ENCODE measurements at regions not wholly inside any gene's neighbourhood (a gene's known extent, or its start where the extent isn't known, plus 50 kb on each side); places are given as distances from the start of the nearest gene placed in this dataset.

DNA sequence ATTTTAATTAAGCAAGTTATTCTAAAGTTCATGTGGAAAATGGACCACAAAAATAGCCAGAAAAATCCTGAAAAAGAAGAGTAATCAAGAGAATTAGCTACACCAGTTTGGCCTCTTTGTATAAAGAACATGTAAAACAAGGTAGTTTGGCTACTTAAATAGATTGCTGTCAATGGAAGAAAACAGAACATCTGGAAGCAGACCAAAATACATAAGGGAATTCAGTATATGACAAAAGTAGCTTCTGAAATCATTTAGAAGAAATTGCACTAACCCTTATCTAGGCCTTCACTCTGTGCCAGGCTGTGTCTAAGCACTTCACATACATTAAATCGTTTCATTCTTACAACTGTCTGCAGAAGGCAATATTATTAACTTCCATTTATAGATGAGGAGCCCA is 156.6 kb downstream of the PRDM6 start:
- H3K4me3 ChIP-seq (ENCODE audit: low read depth, low read length): no peak overlapping the region
- TF ChIP-seq, protein P1, sequence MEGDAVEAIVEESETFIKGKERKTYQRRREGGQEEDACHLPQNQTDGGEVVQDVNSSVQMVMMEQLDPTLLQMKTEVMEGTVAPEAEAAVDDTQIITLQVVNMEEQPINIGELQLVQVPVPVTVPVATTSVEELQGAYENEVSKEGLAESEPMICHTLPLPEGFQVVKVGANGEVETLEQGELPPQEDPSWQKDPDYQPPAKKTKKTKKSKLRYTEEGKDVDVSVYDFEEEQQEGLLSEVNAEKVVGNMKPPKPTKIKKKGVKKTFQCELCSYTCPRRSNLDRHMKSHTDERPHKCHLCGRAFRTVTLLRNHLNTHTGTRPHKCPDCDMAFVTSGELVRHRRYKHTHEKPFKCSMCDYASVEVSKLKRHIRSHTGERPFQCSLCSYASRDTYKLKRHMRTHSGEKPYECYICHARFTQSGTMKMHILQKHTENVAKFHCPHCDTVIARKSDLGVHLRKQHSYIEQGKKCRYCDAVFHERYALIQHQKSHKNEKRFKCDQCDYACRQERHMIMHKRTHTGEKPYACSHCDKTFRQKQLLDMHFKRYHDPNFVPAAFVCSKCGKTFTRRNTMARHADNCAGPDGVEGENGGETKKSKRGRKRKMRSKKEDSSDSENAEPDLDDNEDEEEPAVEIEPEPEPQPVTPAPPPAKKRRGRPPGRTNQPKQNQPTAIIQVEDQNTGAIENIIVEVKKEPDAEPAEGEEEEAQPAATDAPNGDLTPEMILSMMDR (IDR thresholded peaks at IDR 0.05; ENCODE audit: insufficient read depth, low read depth, low read length, missing control alignments): no peak
- no peak for DNase-seq (ENCODE audit: low read depth)

GRCh38 chr5:123244458-123244857 is 155.4 kb downstream of the PRDM6 start:
- no peak for DNase-seq (ENCODE audit: low read depth)
- TF ChIP-seq, protein P1 (IDR thresholded peaks at IDR 0.05; ENCODE audit: insufficient read depth, low read depth, low read length, missing control alignments): no peak
- no peak overlapping the region for H3K4me3 ChIP-seq (ENCODE audit: low read depth, low read length)

All from GM12865 (cell line).